SK-N-MC (cell line): ENCODE measurements at regions not wholly inside any gene's neighbourhood (a gene's known extent, or its start where the extent isn't known, plus 50 kb on each side); places are given as distances from the start of the nearest gene placed in this dataset.

Experiments used
- EZH2 ChIP-seq: fragments of 200-600 bp; sonication (generic); IDR thresholded peaks from one replicate; pipeline ENCODE4 v1.6.1; 2017; ENCODE audit warnings: antibody characterized with exemption
- FOXP2 ChIP-seq: optimal IDR thresholded peaks from 2 replicates; pipeline ENCODE3; 2011; ENCODE audit warnings: mild to moderate bottlenecking, moderate library complexity; ENCODE audit not compliant: insufficient read depth; ENCODE audit errors: extremely low read length, control extremely low read depth
- POLR2AphosphoS5 ChIP-seq: IDR thresholded peaks from 2 replicates; pipeline ENCODE4 v1.6.1; 2012; ENCODE audit warnings: mild to moderate bottlenecking, low read depth, low read length, borderline replicate concordance

- TF ChIP-seq POLR2AphosphoS5 (no peak), EZH2 (no peak), FOXP2 (no peak)
These were observed 678.9 kb upstream of the FANCL start for GRCh38 chr2:58920001-58920400.
